Activated CD4-positive, alpha-beta T cell treated with anti-CD3 and anti-CD28 coated beads, Interleukin-2, amount 50 U/mL, for 1 hour (primary cell): ENCODE measurements at regions not wholly inside any gene's neighbourhood (a gene's known extent, or its start where the extent isn't known, plus 50 kb on each side); places are given as distances from the start of the nearest gene placed in this dataset.
"Not testable (repeated sequence)": the region's sequence is repeated elsewhere in the genome, so short reads cannot be mapped to it uniquely, and the experiment has no call there.

Source experiments
- DNase-seq: peaks from one replicate; pipeline ENCODE4 v3.0.0-alpha.2; 2020

GRCh38 chr13:50235604-50236342 is 220.5 kb downstream of the KCNRG start:
- no peak for DNase-seq

- DNase-seq = peak; percentile 4
Measured at GRCh38 chr13:50236898-50237318, 221.7 kb downstream of the KCNRG start.

- DNase-seq = no peak
Measured at GRCh38 chr13:50238922-50239321, 223.7 kb downstream of the KCNRG start.

- DNase-seq = no peak
Measured at GRCh38 chr13:50241479-50241878, 226.2 kb downstream of the KCNRG start.

DNA sequence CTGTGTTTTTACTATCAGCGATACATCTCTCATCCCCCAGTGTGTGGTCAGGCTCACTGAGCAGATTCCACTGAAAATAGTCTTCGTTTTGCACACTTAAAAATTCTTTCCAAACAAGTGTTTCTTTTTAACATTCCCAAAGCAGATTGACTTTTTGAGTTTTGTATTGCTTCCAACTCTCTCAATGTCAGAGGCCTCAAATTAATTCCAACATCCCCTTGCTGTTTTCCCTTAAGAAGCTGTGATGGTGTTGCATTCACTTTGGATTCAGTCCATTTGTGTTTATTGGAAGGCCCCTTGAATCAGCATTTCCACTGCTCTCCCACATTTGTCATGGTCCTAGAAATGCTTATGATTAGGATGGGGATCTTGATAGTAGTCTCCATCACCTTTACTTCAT is 228.7 kb downstream of the KCNRG start:
- no peak for DNase-seq

GRCh38 chr13:50244355-50244712 is 229.1 kb downstream of the KCNRG start:
- DNase-seq = no peak

- DNase-seq = no peak
Measured at GRCh38 chr13:50244713-50245574, 229.7 kb downstream of the KCNRG start.

DNA sequence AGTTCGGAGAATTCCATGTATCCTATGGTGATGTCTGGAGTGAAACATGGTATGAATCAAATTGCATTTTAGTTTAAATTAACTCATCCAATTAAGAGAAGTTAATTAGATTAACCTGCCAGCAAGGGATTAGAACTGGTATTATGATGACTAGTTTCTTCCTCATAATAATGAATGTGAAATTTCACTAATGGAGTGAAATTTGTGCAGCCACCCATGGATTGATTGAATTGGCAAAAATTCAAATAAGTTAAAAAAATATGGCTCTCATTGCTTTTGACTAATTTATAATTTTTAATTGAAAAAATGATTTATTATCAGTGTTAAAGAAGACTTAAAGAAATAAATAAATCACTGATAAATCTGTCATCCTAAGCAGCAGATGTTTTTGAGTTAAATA is 232.0 kb downstream of the KCNRG start:
- DNase-seq = no peak

DNA sequence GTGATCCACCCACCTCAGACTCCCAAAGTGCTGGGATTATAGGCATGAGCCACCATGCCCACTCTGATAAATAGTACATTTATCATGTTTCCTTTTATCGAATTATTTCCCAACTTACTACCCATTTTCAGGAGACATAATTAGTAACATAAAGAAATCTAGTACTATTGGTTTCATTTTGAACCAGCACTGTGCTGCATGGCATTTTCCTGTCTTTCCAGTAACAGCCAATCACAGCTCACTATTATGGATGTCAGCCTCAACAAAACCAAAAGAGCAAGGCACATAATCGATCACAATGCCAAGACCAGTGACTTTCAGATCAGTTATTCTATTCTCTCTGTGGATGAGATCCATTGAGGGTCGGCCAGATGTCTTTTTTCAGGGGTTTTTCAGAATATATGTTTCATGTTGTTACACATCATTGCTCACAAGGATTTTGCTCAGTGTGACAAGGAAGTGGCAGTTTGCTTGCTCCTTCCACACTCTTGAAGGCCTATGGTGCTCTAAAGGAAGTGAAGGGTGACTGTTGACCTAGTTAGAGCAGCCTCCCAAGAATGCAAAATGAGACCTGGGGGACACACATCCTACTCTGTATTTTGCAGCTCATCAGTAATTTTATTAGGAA is 233.4 kb downstream of the KCNRG start:
- no peak for DNase-seq

GRCh38 chr13:50249144-50249521 is 233.9 kb downstream of the KCNRG start:
- DNase-seq = no peak

DNA sequence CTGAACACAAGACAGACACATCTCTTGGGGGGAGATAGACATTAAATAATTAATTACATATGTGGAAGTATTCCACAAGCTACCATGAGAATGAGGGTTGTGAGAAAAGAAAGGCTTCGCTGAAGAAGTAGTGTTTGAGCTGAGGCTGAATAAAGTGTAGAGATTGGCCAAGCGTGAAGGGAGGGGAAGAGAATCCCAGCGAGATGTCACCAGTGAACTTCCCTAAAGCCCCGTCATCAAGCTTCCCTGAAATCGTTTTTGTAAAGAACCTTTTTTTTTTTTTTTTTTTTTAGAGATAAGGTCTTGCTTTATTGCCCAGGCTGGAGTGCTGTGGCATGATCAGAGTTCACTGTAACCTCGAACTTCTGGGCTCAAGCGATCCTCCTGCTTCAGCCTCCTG is 235.2 kb downstream of the KCNRG start:
- no peak for DNase-seq

DNA sequence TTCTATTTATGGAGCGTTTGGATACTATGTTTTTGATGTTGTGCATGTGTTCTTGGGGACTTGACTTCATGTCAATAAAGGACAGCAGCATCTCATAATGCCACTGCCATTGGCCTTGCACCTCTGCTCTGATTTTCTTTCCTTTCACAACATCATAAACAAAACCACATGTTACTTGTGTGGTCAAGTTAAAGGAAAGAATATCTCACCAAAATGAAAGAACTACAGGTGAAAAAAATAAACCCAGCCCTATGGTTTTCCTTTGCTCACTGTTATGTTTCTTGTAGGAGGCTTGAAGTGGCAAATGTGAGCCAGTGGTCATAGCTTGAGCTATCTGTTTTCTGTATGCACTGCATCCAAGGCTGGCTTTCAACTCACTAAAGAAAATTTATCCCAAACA is 240.4 kb downstream of the KCNRG start:
- no peak for DNase-seq

- not testable (repeated sequence) for DNase-seq
Measured at GRCh38 chr13:50256536-50257321, 241.5 kb downstream of the KCNRG start.

- DNase-seq = no peak
Measured at GRCh38 chr13:50257646-50258045, 242.4 kb downstream of the KCNRG start.

- no peak for DNase-seq
Measured at GRCh38 chr13:50261130-50261901, 246.1 kb downstream of the KCNRG start.

DNA sequence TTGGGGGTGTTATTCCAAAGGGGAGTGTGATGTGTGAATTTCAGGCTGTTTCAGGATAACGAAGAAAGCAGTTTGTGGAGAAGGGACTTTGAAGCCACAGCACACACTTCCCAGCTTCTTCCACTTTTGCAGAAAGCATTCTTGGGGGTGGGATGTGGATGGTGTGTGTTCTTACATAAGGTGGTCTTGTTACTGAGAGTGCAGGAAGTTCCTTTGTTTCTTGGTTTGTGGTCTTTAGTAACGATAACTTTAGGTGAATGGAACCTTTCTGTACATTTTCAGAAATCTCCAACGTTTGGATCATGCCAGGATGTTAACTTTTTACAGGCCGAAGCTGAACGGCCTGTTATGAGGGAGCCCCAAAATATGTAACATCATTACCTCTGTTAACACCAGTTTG is 251.8 kb downstream of the KCNRG start:
- no peak for DNase-seq

- no peak for DNase-seq
Measured at GRCh38 chr13:50267917-50268316, 252.7 kb downstream of the KCNRG start.

DNA sequence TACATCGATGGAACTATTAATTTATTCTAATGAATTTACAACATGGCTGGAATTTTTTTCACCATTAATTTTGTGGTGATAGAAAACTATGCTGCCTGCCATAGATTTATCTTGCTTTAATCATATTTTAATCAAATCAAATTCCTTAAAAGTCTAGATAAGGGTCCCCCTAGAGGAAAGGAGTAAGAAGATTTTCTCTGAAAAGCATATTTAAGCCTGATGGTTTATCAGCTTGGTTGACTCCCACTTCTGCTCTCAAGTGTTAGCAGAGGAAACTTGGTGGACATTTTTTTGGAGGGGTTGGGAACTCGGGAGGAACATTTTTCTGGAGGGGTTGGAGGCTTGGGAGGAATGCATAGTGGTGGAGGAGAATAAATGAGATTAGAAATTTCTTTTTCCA is 253.3 kb downstream of the KCNRG start:
- DNase-seq = no peak

DNA sequence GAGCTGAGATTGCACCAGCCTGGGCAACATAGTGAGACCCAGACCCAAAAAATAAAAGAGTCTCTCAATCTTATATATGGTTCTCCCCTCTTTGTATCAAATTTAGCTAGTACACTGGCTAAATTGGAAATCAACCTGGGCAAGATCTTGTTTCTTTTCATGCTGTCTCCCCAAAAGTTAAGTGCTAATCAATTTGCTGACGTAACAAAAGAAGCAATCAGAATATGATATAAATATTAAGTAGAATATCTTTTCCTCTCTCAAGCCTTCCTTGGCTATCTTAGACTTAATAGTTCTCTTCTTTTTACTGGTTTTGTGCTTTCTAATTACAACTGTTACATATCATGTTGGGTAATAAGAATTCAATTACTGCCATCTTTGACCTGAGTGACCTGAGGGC is 258.9 kb downstream of the KCNRG start:
- DNase-seq = no peak

DNA sequence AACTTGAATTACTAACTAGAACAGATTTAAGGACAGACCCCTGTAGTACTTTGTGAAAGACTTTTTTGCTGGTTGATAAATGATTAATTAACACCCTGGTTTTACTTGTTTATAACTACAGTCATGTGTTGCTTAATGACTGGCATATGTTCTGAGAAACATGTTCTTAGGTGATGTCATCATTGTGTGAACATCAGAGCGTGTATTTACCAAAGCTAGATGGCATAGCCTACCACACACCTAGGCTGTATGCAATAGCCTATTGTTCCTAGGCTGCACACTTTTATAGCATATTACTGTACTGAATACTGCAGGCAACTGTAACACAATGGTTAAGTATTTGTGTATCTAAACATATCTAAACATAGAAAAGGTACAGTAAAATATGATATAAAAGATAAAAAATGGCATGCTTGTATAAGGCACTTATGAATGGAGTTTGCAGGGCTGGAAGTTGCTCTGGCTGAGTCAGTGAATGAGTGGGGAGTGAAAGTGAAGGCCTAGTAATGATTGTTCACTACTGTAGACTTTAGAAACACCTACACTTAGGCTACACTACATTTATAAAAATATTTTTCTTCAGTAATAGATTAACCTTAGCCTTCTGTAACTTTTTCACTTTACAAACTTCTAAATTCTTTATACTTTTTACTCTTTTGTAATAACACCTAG is 260.3 kb downstream of the KCNRG start:
- no peak for DNase-seq

DNA sequence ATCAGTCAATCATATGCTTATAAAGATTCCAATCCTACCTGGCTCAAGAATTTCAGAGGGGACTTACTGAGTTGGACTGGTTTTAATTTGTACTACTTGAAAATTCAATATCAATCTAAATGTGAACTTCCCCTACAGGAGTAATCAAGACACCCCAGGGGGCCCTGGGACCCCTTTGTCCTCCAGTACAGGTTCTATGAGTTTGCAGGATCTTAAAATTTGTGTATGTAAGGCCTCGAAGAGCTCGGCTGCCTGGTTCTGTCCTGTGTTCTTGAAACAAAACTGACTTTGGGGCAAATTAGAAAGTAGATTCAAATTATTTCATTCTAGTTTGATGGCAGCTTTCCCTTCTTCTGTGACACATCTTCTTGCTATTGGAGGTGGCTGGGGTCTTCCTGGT is 261.3 kb downstream of the KCNRG start:
- no peak for DNase-seq

DNA sequence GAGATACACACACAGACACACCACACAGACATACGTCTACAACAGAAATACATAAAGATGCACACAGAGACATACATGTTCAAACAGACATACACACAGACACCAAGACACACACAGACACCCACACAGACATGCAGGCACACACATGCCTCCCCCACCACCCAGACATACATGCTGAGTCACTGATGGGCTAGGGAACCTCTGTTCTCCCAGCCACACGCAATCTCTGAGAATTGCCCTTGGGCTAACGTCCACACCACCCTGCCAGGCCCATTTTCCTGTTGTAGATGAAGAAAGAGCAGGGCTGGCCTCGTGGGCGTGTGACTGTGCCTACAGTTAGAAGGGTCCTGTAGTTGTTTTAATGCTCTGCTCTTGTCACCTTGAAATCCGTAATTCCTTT is 261.9 kb downstream of the KCNRG start:
- DNase-seq = no peak
